ENCODE measurements at regions not wholly inside any gene's neighbourhood (a gene's known extent, or its start where the extent isn't known, plus 50 kb on each side); places are given as distances from the start of the nearest gene placed in this dataset.

- intact Hi-C loops (cut with DNase I) = no loop called here
- FAIRE-seq = peak; percentile 51
Measured at GRCh38 chr4:184939978-184940377, 78.3 kb upstream of the HELT start.

GRCh38 chr4:184940500-184940899 is 77.8 kb upstream of the HELT start:
- FAIRE-seq (no peak), DNase-seq (no peak)
- Histone ChIP-seq H3K4me1 (ENCODE audit: control insufficient read depth in 2 of 3, insufficient read depth in 2 of 3, low read depth in 1 of 3, low read length in 3 of 3) (peaks cover 0 to 7% (median 0%) of the 10 kb centered on the region in 3 donors), H3K9me3 (ENCODE audit: control insufficient read depth in 2 of 3, insufficient read depth in 1 of 3, low read length in 3 of 3) (no peaks in the 10 kb centered on the region), H3K36me3 (ENCODE audit: control insufficient read depth in 2 of 3, insufficient read depth in 3 of 3, low read length in 3 of 3) (no peaks in the 10 kb centered on the region), H3K27me3 (ENCODE audit: control insufficient read depth, insufficient read depth, low read length) (no peaks in the 10 kb centered on the region), H3K9ac (ENCODE audit: low read length in 3 of 3) (no peak overlapping the region), H3K4me3 (ENCODE audit: low read length in 3 of 3) (no peak overlapping the region), H3K27ac (ENCODE audit: low read depth in 2 of 2, low read length in 2 of 2) (no peak overlapping the region)
- TF ChIP-seq CTCF (IDR thresholded peaks at IDR 0.05; ENCODE audit: borderline replicate concordance, extremely low read depth, insufficient read depth) = no peak
- intact Hi-C loops (cut with DNase I) = no loop called here

More at GRCh38 chr4:184939978-184940377, 78.3 kb upstream of the HELT start:
- no peaks in the 10 kb centered on the region for H3K27me3 ChIP-seq (ENCODE audit: control insufficient read depth, insufficient read depth, low read length)
- peaks cover 0 to 7% (median 0%) of the 10 kb centered on the region in 3 donors for H3K4me1 ChIP-seq (ENCODE audit: control insufficient read depth in 2 of 3, insufficient read depth in 2 of 3, low read depth in 1 of 3, low read length in 3 of 3)
- H3K9me3 ChIP-seq (ENCODE audit: control insufficient read depth in 2 of 3, insufficient read depth in 1 of 3, low read length in 3 of 3) = no peaks in the 10 kb centered on the region
- H3K27ac ChIP-seq (ENCODE audit: low read depth in 2 of 2, low read length in 2 of 2) = no peak overlapping the region
- no peak overlapping the region for H3K4me3 ChIP-seq (ENCODE audit: low read length in 3 of 3)
- no peak for TF ChIP-seq CTCF (IDR thresholded peaks at IDR 0.05; ENCODE audit: borderline replicate concordance, extremely low read depth, insufficient read depth)
- no peaks in the 10 kb centered on the region for H3K36me3 ChIP-seq (ENCODE audit: control insufficient read depth in 2 of 3, insufficient read depth in 3 of 3, low read length in 3 of 3)
- H3K9ac ChIP-seq (ENCODE audit: low read length in 3 of 3) = no peak overlapping the region
- no peak for DNase-seq

DNA sequence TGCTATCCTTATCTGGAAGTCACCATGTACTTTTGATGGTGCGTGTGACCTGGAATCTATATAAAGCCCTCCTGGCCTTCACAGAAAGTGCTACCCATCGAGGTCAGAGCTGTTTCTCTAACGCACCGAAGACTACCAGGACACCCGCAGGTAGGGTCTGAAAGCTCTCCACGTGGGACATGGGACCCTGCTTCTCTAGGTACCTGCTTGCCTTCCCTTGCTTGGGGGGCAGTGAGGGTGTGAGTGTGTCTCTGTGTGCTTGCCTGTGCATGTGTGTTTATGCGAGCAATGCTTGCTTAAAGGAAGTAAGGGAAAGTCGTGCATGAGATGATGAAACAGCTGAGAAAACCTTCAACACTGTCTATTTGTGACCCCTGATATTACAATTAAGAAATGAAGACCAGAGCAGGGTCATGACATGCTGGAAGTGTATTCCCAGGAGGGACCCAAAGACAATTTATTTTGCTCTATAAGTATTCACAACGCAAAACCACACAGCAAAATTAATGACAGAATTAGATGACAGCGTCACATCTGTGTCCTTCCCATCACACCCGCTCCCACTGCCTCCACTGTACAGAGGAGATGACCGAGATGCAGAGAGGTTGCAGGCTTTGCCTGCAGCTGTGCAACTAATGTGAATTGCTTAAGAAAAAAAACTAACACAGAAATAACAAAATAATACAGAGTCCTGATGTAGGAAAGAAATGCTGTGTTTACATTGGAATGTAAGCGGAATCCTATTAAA is 76.4 kb upstream of the HELT start:
- intact Hi-C loops (cut with DNase I) = no loop called here
- H3K4me3 ChIP-seq (ENCODE audit: low read length in 3 of 3) = no peak overlapping the region
- TF ChIP-seq CTCF (IDR thresholded peaks at IDR 0.05; ENCODE audit: borderline replicate concordance, extremely low read depth, insufficient read depth) = no peak
- no peak overlapping the region for H3K9ac ChIP-seq (ENCODE audit: low read length in 3 of 3)
- H3K27me3 ChIP-seq (ENCODE audit: control insufficient read depth, insufficient read depth, low read length) = no peaks in the 10 kb centered on the region
- H3K27ac ChIP-seq (ENCODE audit: low read depth in 2 of 2, low read length in 2 of 2) = no peak overlapping the region
- peaks cover 0 to 7% (median 0%) of the 10 kb centered on the region in 3 donors for H3K4me1 ChIP-seq (ENCODE audit: control insufficient read depth in 2 of 3, insufficient read depth in 2 of 3, low read depth in 1 of 3, low read length in 3 of 3)
- H3K36me3 ChIP-seq (ENCODE audit: control insufficient read depth in 2 of 3, insufficient read depth in 3 of 3, low read length in 3 of 3) = no peaks in the 10 kb centered on the region
- FAIRE-seq = no peak
- DNase-seq = no peak
- no peaks in the 10 kb centered on the region for H3K9me3 ChIP-seq (ENCODE audit: control insufficient read depth in 2 of 3, insufficient read depth in 1 of 3, low read length in 3 of 3)

All from kidney (tissue), 13 donors.